ENCODE measurements at regions not wholly inside any gene's neighbourhood (a gene's known extent, or its start where the extent isn't known, plus 50 kb on each side); places are given as distances from the start of the nearest gene placed in this dataset.

DNA sequence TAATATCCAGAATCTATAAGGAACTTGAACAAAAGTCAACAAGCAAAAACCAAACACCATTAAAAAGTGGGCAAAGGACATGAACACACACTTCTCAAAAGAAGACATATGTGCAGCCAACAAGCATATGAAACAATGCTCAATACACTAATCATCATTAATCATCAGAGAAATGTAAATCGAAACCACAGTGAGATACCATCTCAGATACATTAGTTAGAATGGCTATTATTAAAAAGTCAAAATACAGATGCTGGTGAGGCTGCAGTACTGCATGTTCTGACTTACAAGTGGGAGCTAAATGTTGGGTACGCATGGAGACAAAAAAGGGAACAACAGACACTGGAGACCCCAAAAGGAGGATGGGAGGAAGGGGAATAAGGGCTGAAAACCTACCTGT is 67.1 kb downstream of the BLTP3B start:
- no peaks in the 10 kb centered on the region for H4K20me1 ChIP-seq (ENCODE audit: control insufficient read depth, extremely low read depth, insufficient read depth, low read length)
- DNase-seq (ENCODE audit: low read depth in 2 of 2), result no peak
- no peaks in the 10 kb centered on the region for H3K4me1 ChIP-seq (ENCODE audit: control insufficient read depth, extremely low read depth, insufficient read depth, low read length)
- H2AFZ ChIP-seq (ENCODE audit: low read length), result no peak overlapping the region
- TF ChIP-seq CTCF (conservative IDR thresholded peaks at IDR 0.05 in 1 of 2, IDR thresholded peaks at IDR 0.05 in 1 of 2; ENCODE audit: low read depth in 1 of 2, low read length in 2 of 2) (no peak), EZH2 (IDR thresholded peaks at IDR 0.05; ENCODE audit: low read length, missing control alignments) (no peak)
- no peaks in the 10 kb centered on the region for H3K79me2 ChIP-seq (ENCODE audit: control insufficient read depth, insufficient read depth, low read length)
- no peaks in the 10 kb centered on the region for H3K36me3 ChIP-seq (ENCODE audit: control insufficient read depth, insufficient read depth, low read length)
- no peak overlapping the region for H3K9ac ChIP-seq (ENCODE audit: insufficient read depth, low read length)
- H3K27ac ChIP-seq (ENCODE audit: insufficient read depth, low read length), result no peak overlapping the region
- no peak overlapping the region for H3K4me3 ChIP-seq (replicated peaks in 1 of 4; ENCODE audit: control extremely low read depth in 1 of 4, insufficient read depth in 1 of 4, low read depth in 3 of 4, low read length in 4 of 4)
- H3K27me3 ChIP-seq (ENCODE audit: control insufficient read depth, insufficient read depth, low read length), result no peaks in the 10 kb centered on the region
- H3K9me3 ChIP-seq (ENCODE audit: control insufficient read depth, insufficient read depth, low read depth, low read length), result no peaks in the 10 kb centered on the region
- H3K4me2 ChIP-seq (ENCODE audit: extremely low read depth, insufficient read depth, low read length), result no peak overlapping the region

DNA sequence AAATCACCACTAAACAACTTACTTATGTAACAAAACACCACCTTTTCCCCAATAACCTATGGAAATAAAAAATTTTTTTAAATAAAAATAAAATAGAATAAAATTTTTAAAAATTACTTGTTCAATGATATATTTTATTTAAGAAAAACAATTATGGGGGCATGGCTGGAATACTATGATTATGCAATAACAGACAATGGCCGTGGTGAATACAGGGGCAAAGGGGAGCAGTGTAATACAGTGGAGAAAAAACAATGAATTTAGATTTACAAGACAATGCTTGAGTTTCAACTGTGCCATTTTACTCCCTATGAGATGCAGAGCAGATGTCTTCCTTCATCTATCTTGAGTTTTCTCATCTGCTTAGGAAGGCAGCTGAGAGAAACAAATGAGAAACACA is 72.9 kb downstream of the BLTP3B start:
- no peak overlapping the region for H3K27ac ChIP-seq (ENCODE audit: insufficient read depth, low read length)
- no peaks in the 10 kb centered on the region for H3K9me3 ChIP-seq (ENCODE audit: control insufficient read depth, insufficient read depth, low read depth, low read length)
- H3K79me2 ChIP-seq (ENCODE audit: control insufficient read depth, insufficient read depth, low read length), result no peaks in the 10 kb centered on the region
- no peaks in the 10 kb centered on the region for H4K20me1 ChIP-seq (ENCODE audit: control insufficient read depth, extremely low read depth, insufficient read depth, low read length)
- DNase-seq (ENCODE audit: low read depth in 2 of 2), result peak in 1 of 2 donors; percentile 39
- TF ChIP-seq CTCF (conservative IDR thresholded peaks at IDR 0.05 in 1 of 2, IDR thresholded peaks at IDR 0.05 in 1 of 2; ENCODE audit: low read depth in 1 of 2, low read length in 2 of 2), result no peak
- TF ChIP-seq EZH2 (IDR thresholded peaks at IDR 0.05; ENCODE audit: low read length, missing control alignments), result no peak
- H3K36me3 ChIP-seq (ENCODE audit: control insufficient read depth, insufficient read depth, low read length), result no peaks in the 10 kb centered on the region
- H2AFZ ChIP-seq (ENCODE audit: low read length), result no peak overlapping the region
- H3K9ac ChIP-seq (ENCODE audit: insufficient read depth, low read length), result no peak overlapping the region
- H3K4me1 ChIP-seq (ENCODE audit: control insufficient read depth, extremely low read depth, insufficient read depth, low read length), result no peaks in the 10 kb centered on the region
- no peak overlapping the region for H3K4me2 ChIP-seq (ENCODE audit: extremely low read depth, insufficient read depth, low read length)
- no peaks in the 10 kb centered on the region for H3K27me3 ChIP-seq (ENCODE audit: control insufficient read depth, insufficient read depth, low read length)
- no peak overlapping the region for H3K4me3 ChIP-seq (replicated peaks in 1 of 4; ENCODE audit: control extremely low read depth in 1 of 4, insufficient read depth in 1 of 4, low read depth in 3 of 4, low read length in 4 of 4)

GRCh38 chr12:100068305-100068704 is 74.4 kb downstream of the BLTP3B start:
- TF ChIP-seq CTCF (conservative IDR thresholded peaks at IDR 0.05 in 1 of 2, IDR thresholded peaks at IDR 0.05 in 1 of 2; ENCODE audit: low read depth in 1 of 2, low read length in 2 of 2), result no peak
- Histone ChIP-seq H3K9ac (ENCODE audit: insufficient read depth, low read length) (no peak overlapping the region), H3K9me3 (ENCODE audit: control insufficient read depth, insufficient read depth, low read depth, low read length) (no peaks in the 10 kb centered on the region), H3K36me3 (ENCODE audit: control insufficient read depth, insufficient read depth, low read length) (no peaks in the 10 kb centered on the region), H3K4me3 (replicated peaks in 1 of 4; ENCODE audit: control extremely low read depth in 1 of 4, insufficient read depth in 1 of 4, low read depth in 3 of 4, low read length in 4 of 4) (no peak overlapping the region), H4K20me1 (ENCODE audit: control insufficient read depth, extremely low read depth, insufficient read depth, low read length) (no peaks in the 10 kb centered on the region), H3K4me2 (ENCODE audit: extremely low read depth, insufficient read depth, low read length) (no peak overlapping the region), H3K27ac (ENCODE audit: insufficient read depth, low read length) (no peak overlapping the region), H3K4me1 (ENCODE audit: control insufficient read depth, extremely low read depth, insufficient read depth, low read length) (no peaks in the 10 kb centered on the region), H3K27me3 (ENCODE audit: control insufficient read depth, insufficient read depth, low read length) (no peaks in the 10 kb centered on the region), H2AFZ (ENCODE audit: low read length) (no peak overlapping the region), H3K79me2 (ENCODE audit: control insufficient read depth, insufficient read depth, low read length) (no peaks in the 10 kb centered on the region)
- DNase-seq (ENCODE audit: low read depth in 2 of 2), result no peak

All from fibroblast of lung (primary cell).